ENCODE measurements at regions not wholly inside any gene's neighbourhood (a gene's known extent, or its start where the extent isn't known, plus 50 kb on each side); places are given as distances from the start of the nearest gene placed in this dataset.

- DNase-seq (ENCODE audit: low read depth) = no peak
Measured at GRCh38 chr13:108526286-108526685, 103.1 kb upstream of the MYO16 start.

- DNase-seq (ENCODE audit: low read depth) = no peak
Measured at GRCh38 chr13:108527844-108528243, 101.6 kb upstream of the MYO16 start.

- no peak for DNase-seq (ENCODE audit: low read depth)
Measured at GRCh38 chr13:108528303-108528702, 101.1 kb upstream of the MYO16 start.

GRCh38 chr13:108533842-108534241 is 95.6 kb upstream of the MYO16 start:
- no peak for DNase-seq (ENCODE audit: low read depth)

- DNase-seq (ENCODE audit: low read depth) = no peak
Measured at GRCh38 chr13:108534728-108535127, 94.7 kb upstream of the MYO16 start.

- DNase-seq (ENCODE audit: low read depth) = no peak
Measured at GRCh38 chr13:108549934-108550333, 79.5 kb upstream of the MYO16 start.

GRCh38 chr13:108551674-108552073 is 77.7 kb upstream of the MYO16 start:
- DNase-seq (ENCODE audit: low read depth) = no peak

GRCh38 chr13:108558489-108558888 is 70.9 kb upstream of the MYO16 start:
- DNase-seq (ENCODE audit: low read depth) = no peak

GRCh38 chr13:108560093-108560492 is 69.3 kb upstream of the MYO16 start:
- DNase-seq (ENCODE audit: low read depth) = no peak

- no peak for DNase-seq (ENCODE audit: low read depth)
Measured at GRCh38 chr13:108561149-108561548, 68.3 kb upstream of the MYO16 start.

- DNase-seq (ENCODE audit: low read depth) = no peak
Measured at GRCh38 chr13:108566413-108567170, 62.8 kb upstream of the MYO16 start.

GRCh38 chr13:108572782-108573211 is 56.6 kb upstream of the MYO16 start:
- no peak for DNase-seq (ENCODE audit: low read depth)

- DNase-seq (ENCODE audit: low read depth) = no peak
Measured at GRCh38 chr13:108573455-108573854, 56.0 kb upstream of the MYO16 start.

- no peak for DNase-seq (ENCODE audit: low read depth)
Measured at GRCh38 chr13:108574856-108575255, 54.6 kb upstream of the MYO16 start.

GRCh38 chr13:108575430-108575829 is 54.0 kb upstream of the MYO16 start:
- DNase-seq (ENCODE audit: low read depth) = no peak
